Ovary (tissue), 7 donors: ENCODE measurements at regions not wholly inside any gene's neighbourhood (a gene's known extent, or its start where the extent isn't known, plus 50 kb on each side); places are given as distances from the start of the nearest gene placed in this dataset.

Experiments
- DNase-seq, 5 donors: peaks; one replicate each; pipeline ENCODE4 v3.0.0-alpha.2; 2019 to 2020
- H3K27ac ChIP-seq, 2 donors: fragments of 200-600 bp; one replicate each; pipeline versions ENCODE4 v1.5.1 to v1.8.0; 2019 to 2022
- H3K27me3 ChIP-seq: fragments of 200-600 bp; one replicate; pipeline ENCODE4 v1.8.0; 2022
- H3K36me3 ChIP-seq: fragments of 200-600 bp; sonication (generic); one replicate; pipeline ENCODE4 v1.5.1; 2019
- H3K4me1 ChIP-seq: one replicate; pipeline ENCODE4 v1.8.1; 2013; ENCODE audit warnings: mild to moderate bottlenecking, moderate library complexity; ENCODE audit not compliant: insufficient read depth
- H3K4me3 ChIP-seq: fragments of 200-600 bp; sonication (generic); one replicate; pipeline ENCODE4 v1.5.1; 2017
- H3K9me3 ChIP-seq, 2 donors: fragments of 200-600 bp in 1 of 2; sonication (generic) in 1 of 2; one replicate each; pipeline versions ENCODE4 v1.5.1 to v1.8.1; 2013 to 2019; ENCODE audit warnings: mild to moderate bottlenecking in 1 of 2, moderate library complexity in 1 of 2
- CTCF ChIP-seq, 3 donors: fragments of 450-650 bp in 2 of 3; fragments of 200-600 bp in 1 of 3; IDR thresholded peaks; one replicate each; pipeline versions ENCODE4 v1.5.1 to v1.8.0; 2016 to 2022; ENCODE audit warnings: antibody characterized with exemption in 3 of 3, mild to moderate bottlenecking in 1 of 3
- EP300 ChIP-seq: sonication (generic); formaldehyde crosslinking; IDR thresholded peaks from one replicate; pipeline ENCODE4 v1.6.1; 2017; ENCODE audit warnings: antibody characterized with exemption
- POLR2A ChIP-seq: fragments of 450-650 bp; IDR thresholded peaks from one replicate; pipeline ENCODE4 v1.6.1; 2017; ENCODE audit warnings: antibody characterized with exemption, mild to moderate bottlenecking, moderate library complexity
- WGBS, 3 donors: extraction: QIAGEN DNeasy Blood & Tissue Kit in 1 of 3; methylation state at CpG; one replicate each; pipeline versions ENCODE4 v1.1.5 to v1.1.7; 2013 to 2017; 5-methylcytosine and 5-hydroxymethylcytosine counted together
- intact Hi-C, 4 donors: fragments of 100-400 bp; cut with DNase I; formaldehyde crosslinking; loops; one replicate each; pipeline versions ENCODE4 v1.11.0 to v1.15.1; 2022 to 2023
- donor health status: DM: no; HTN: no; CAD: no; lungs with moderate emphysema.
- donor health status: DM: no; HTN: no; CAD: no.
- donor health status: Bipolar disorder and iron deficiency.
- donor health status: DM: no; HTN: no; CAD: no.
- donor health status: DM: yes; HTN: yes; CAD: no.

- no peak for DNase-seq
- Histone ChIP-seq H3K4me3 (no peak overlapping the region), H3K27ac (no peak overlapping the region), H3K36me3 (no peaks in the 10 kb centered on the region), H3K9me3 (no peaks in the 10 kb centered on the region), H3K4me1 (no peaks in the 10 kb centered on the region), H3K27me3 (no peaks in the 10 kb centered on the region)
- 36 to 48% (median 42%) methylated on average over 2 of the region's 2 CpGs for WGBS, 3 donors
- TF ChIP-seq EP300 = no peak
- no peak for TF ChIP-seq CTCF (IDR thresholded peaks at IDR 0.05)
- no peak for TF ChIP-seq POLR2A
- intact Hi-C loops = loop anchor here in 1 of 4 donors (5.0 kb wide), 1 partner anchor 786 kb away; no protein-coding TSS in a partner anchor
These were observed 419.9 kb downstream of the SPRY1 start for GRCh38 chr4:123816462-123816861.

DNA sequence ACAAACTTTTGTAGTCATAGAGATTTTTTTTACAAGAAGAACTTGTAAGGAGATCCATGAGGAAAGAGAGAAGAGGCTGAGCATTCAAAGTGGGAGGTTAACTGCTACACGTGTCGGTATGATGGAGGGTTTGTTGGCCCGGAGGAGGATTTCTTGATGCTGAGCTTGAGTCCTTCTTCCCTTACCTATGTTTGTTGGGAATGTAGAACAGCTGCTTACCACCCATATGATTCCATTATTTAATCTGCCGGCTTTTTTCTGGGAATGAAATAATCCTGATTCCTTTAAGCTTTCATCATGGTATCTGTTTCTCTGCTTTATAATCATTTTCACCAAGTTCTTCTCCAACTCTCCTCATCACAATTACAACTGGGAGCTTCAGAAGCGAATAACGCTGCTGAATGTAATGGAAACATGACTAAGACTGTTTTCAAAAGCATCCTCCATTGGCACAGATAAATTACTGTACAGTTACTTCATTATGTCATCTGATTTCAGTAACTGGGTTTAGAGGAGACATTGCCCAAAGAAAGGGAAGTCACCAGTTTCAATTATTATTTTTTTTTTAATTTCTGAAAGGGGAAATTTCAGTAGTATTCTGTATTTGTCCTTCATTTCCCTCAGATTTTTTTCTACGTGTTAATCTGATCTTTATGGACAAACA is 420.6 kb downstream of the SPRY1 start:
- Histone ChIP-seq H3K27ac (no peak overlapping the region), H3K9me3 (no peaks in the 10 kb centered on the region), H3K27me3 (no peaks in the 10 kb centered on the region), H3K4me3 (no peak overlapping the region), H3K4me1 (no peaks in the 10 kb centered on the region), H3K36me3 (no peaks in the 10 kb centered on the region)
- no peak for TF ChIP-seq CTCF (IDR thresholded peaks at IDR 0.05)
- TF ChIP-seq POLR2A = no peak
- TF ChIP-seq EP300 = no peak
- intact Hi-C loops = loop anchor here in 1 of 4 donors (5.0 kb wide), 1 partner anchor 785 kb away; no protein-coding TSS in a partner anchor
- no peak for DNase-seq
- 84 to 92% (median 91%) methylated on average over 7 of the region's 7 CpGs for WGBS, 3 donors

- H3K27me3 ChIP-seq = no peaks in the 10 kb centered on the region
- no peak overlapping the region for H3K27ac ChIP-seq
- no peaks in the 10 kb centered on the region for H3K4me1 ChIP-seq
- no peaks in the 10 kb centered on the region for H3K9me3 ChIP-seq
- no peak overlapping the region for H3K4me3 ChIP-seq
- no peak for DNase-seq
- TF ChIP-seq CTCF (IDR thresholded peaks at IDR 0.05) = no peak
- TF ChIP-seq EP300 = no peak
- no peak for TF ChIP-seq POLR2A
- no peaks in the 10 kb centered on the region for H3K36me3 ChIP-seq
- intact Hi-C loops = loop anchor here in 1 of 4 donors (5.0 kb wide), 1 partner anchor 783 kb away; no protein-coding TSS in a partner anchor
These were observed 422.9 kb downstream of the SPRY1 start for GRCh38 chr4:123819362-123820035.

GRCh38 chr4:123821861-123822260 is 425.3 kb downstream of the SPRY1 start:
- intact Hi-C loops = no loop called here
- TF ChIP-seq POLR2A (no peak), EP300 (no peak), CTCF (IDR thresholded peaks at IDR 0.05) (no peak)
- H3K4me1 ChIP-seq = peaks cover 2% of the 10 kb centered on the region
- no peak overlapping the region for H3K27ac ChIP-seq
- H3K4me3 ChIP-seq = no peak overlapping the region
- H3K27me3 ChIP-seq = no peaks in the 10 kb centered on the region
- H3K36me3 ChIP-seq = no peaks in the 10 kb centered on the region
- no peaks in the 10 kb centered on the region for H3K9me3 ChIP-seq
- DNase-seq = no peak
